Right lobe of liver (tissue), 4 donors: ENCODE measurements at regions not wholly inside any gene's neighbourhood (a gene's known extent, or its start where the extent isn't known, plus 50 kb on each side); places are given as distances from the start of the nearest gene placed in this dataset.

Source experiments
- CTCF ChIP-seq, 4 donors: fragments of 200-600 bp in 3 of 4; fragments of 450-650 bp in 1 of 4; IDR thresholded peaks; one replicate each; pipeline versions ENCODE4 v1.5.1 to v1.8.0; 2016 to 2022; ENCODE audit warnings: antibody characterized with exemption in 4 of 4, mild to moderate bottlenecking in 2 of 4
- POLR2A ChIP-seq: fragments of 450-650 bp; IDR thresholded peaks from one replicate; pipeline ENCODE4 v1.6.1; 2017; ENCODE audit warnings: antibody characterized with exemption, mild to moderate bottlenecking
- donor health status: DM: no; HTN: no; CAD: no.
- donor health status: DM: no; HTN: no; CAD: no.
- donor health status: DM: no; HTN: yes; CAD: no.

- no peak for TF ChIP-seq CTCF (IDR thresholded peaks at IDR 0.05)
- TF ChIP-seq POLR2A: no peak
Observed at GRCh38 chr18:79625924-79626561, 53.6 kb upstream of the CTDP1 start.
